NCI-H82 (cell line): ENCODE measurements at regions not wholly inside any gene's neighbourhood (a gene's known extent, or its start where the extent isn't known, plus 50 kb on each side); places are given as distances from the start of the nearest gene placed in this dataset.
"Not testable (repeated sequence)": the region's sequence is repeated elsewhere in the genome, so short reads cannot be mapped to it uniquely, and the experiment has no call there.

Experiments
- DNase-seq: peaks from one replicate; lab custom pipeline; 2025; lab: John Stamatoyannopoulos, UW

DNA sequence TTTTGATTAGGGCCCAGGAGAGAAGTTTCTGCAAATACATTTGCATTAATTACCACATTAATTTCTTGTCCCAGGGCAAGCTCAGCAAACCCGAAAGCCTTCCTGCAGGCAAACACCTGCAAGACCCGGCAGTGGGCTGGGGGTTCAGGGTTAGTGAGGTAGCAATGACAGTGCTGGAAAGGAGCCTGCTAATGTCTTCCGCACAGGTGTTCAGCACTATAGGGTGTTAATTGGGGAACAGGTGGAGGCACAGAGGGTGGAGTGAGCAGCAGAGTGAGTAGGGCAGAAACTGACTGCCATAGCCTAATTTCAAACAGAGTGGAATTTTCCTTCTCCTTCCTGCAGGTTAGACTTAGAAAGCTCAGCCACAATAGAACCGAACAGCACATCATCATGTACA lies 50.9 kb upstream of the UBASH3B start:
- DNase-seq, result no peak

DNA sequence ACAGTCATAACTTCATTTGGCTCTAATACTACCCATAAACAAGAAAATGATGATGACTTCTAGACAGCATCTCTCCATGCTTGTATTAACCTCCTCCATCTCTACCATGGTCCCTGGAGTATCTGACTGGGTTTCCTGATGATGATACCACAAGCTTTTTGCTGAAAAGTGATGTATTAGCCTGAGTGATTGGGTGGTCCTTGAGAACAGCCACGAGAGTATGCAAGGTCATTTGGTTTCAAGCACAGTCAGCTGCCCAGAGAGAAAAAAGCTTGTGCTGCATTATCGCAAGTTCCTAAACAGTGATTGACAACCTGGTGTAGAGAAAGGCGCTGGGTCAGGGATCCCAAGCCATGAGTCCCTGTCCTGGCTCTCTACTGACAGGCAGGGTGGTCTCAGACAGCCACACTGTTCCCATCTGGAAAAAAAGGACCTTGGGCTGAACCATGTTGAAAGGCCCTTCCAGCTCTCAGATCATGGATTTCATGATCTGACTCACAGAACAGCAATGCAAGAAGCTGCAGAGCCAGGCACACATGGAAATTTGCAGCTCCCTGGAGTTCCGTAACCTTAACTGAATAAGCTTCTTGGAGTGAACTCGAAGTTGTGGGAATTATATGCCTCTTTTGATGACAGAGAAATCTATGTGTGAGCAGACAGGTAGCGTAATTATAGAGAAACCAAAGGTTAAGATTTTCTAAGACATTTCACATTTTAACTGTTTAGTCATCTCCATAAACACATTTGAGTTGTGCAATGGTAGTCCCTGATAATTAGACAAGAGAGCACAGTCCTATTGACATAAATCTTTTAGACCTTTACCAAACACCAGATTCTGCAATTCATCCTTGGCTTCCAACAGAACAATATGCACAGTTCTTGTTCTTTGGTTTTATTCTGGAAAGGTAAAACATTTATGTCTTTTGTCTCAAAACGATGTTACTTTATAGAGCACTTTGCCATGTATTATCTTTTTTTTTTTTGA lies 54.1 kb upstream of the UBASH3B start:
- no peak for DNase-seq

DNA sequence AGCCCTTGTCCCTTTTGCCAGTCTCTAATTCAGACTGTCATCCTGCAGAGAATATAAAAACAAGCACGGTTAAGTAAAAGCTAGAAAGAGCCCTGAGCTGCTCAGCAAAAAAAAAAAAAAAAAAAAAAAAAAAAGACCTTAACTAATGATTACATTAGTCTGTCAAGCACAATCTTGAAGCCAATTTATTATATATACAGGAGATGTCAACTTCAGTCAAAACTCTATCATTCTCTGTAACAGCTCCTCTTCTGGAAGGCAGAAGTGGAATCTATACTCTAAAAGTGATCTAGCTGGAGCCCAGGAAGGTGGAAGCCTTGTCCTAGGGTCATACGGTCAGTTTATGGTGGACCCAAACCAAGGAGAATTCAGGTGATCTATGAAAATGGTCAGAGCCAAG lies 55.2 kb upstream of the UBASH3B start:
- DNase-seq, result no peak

DNA sequence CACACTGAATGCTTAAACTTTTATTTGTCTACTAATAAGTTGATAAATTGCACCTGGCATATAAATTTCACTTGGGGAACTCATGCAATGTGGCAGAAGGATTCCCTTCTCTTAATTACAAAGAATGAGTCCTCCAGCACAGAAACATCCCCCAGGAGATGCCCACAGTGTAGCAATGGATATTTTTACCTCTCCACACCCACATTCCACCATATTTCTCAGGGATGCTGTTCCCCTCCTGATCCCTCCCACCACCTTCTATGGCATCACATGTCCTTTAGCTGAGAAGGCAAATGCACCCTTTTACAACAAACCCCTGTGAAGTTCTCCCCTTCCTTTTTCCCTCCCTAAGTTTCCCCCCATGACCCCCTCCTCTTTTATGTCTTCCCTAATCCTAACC lies 56.1 kb upstream of the UBASH3B start:
- DNase-seq, result no peak

DNA sequence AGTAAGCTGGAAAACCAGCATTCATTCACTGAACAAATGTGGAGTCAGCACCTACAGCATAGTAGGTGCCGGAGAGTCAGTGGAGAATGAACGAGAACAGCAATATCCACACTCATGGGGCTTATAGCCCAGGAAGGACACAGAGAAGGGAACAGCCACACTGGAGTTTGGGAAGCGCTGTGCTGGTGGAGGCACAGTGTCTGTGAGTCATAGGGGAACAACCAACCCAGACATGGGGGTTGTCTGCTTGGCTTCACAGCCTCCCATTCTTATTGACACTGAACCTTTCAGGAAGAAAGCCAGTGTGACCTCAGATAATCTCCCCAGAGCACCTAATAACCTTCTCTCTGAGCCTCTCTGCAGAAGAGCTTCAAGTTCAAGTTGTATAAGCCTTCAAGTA lies 56.6 kb upstream of the UBASH3B start:
- DNase-seq, result no peak

DNA sequence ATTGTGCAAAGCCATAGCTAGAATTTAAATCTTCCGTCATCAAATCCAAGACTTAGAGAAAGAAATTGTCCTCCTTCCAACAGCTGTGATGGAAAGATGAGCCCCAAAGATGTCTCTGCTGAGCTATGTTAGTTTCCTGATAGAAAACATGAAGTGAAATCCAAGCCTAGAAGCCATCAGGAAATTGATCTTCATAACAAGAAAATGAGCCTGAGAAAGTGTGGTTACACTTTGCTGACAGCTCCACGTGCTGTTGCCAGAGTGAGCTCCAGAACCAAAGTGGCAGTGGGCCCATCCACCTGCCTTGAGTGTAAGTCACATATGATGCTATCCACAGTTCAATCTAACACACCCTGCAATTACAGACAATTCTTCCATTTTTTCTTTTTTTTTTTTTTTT lies 58.0 kb upstream of the UBASH3B start:
- DNase-seq, result no peak

DNA sequence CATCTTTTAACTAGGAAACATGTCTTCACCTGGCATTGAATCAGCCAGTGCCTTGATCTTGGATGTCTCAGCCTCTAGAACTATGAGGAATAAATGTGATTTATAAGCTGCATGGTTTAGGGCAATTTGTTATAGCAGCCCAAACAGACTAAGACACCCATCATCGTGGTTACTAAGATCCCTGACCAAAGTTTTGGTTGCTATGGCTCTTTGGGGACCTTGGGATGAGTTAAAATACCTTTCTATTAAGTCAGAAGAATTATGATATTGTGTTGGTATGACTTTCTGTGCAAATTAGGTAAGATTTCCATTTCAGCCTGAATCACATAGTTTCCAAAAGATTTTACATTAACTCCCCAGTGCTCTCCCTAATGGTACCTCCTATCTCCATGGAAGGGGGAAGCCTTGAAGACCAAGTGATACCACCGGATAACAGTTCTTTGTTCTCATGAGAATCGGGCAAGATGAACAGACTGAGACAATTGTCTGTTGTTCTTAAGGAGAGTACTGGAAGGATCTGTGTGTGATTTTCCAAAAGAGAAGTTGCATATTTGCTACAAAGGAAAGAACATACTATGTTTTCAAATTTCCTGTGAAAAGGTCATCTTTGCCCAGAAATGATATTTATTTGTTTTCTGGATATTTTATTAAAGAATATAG lies 60.4 kb upstream of the UBASH3B start:
- DNase-seq, result no peak

DNA sequence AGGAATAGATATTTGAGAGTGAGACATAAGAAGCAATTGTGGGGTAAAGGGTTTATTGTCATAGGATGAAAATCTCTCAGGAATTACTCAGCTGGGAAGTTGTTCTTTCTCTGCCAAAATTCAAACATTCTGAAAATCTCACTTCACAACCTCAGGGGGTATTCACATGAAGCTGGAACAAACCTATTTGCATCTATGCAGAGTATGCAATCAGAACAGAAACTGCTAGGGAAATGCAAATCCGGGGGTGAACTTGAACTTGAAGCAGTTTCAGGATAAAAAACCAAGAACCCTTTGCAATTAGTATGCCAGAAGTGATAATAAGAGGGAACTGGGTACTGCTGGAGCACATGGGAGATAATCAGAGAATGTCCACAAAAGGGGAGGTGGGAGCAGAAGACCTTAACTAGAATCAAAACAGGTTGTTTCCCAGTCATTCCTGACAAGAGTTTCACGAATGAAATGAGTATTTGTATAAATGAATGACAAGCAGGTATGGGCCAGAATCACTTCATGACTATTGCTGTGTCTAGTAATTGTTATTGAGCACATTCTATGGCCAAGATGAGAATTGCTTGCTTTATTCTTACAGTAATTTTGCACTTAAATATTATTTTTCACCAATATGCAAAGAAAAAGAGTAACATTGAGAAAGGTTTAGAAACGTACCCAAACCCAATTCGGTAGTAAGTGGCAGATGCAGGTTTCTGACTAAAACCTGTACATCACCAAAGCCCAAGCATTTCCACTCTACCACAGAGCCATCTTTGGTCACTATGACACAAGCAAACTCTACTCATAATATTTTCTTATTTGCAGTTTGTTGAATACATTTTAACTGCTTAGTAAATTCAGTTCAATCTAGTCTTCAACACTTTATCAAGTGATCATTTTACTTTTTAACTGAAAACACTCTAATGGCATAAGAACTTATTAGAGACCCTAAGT lies 61.8 kb upstream of the UBASH3B start:
- DNase-seq, result no peak

DNA sequence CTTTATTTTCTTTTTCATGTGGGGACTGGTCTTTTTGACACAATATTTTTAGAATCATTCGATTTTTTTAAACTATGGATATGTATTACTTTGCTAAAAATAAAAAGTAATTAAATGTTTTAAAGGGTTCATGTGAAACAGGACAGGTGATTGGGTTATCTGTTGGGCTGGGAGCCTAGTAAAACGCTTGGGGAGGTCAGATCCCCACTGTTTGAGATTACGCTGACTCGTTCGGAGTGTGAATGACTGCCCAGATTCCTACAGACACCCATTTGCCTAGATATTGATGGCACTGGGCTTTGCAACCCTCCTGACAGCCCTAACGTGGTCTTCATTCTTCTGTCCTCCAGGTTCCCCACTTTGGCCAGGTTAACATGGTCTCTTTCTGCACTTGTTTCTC lies 62.9 kb upstream of the UBASH3B start:
- no peak for DNase-seq

DNA sequence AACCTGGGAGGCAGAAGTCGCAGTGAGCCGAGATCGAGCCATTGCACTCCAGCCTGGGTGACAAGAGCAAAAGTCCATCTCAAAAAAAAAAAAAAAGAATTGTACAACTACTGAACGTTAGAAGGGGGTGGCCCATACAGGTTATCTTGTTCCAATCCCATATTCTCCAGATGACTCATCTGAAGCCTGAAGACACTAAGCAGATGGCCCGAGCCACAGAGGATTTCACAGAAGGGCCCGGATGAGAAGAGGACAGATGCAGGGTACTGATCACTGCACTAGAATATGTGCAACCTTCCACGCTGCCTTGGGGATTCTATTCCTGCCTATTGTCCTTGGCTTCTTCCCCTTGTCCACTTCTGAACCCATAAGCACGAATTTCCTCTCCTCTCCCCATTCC lies 70.9 kb upstream of the UBASH3B start:
- no peak for DNase-seq

DNA sequence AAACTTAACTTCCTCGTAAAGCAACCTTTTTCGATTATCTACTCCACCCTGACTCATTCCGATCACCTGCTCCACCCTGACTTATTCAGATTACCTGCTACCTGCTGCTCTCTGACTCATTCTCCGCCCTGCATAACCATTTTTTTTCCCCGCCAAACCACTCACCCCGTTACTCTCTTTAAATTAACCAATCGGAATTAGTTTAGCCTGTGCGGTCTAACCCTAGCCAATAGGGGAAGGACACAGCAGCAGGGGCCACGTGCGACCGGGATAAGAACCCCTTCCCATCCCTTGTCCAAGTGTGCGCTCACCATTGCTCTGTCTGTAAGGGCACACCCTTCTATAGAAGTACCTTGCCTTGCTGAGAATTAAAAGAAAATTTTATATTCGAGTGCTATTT lies 75.5 kb upstream of the UBASH3B start:
- DNase-seq, result not testable (repeated sequence)

DNA sequence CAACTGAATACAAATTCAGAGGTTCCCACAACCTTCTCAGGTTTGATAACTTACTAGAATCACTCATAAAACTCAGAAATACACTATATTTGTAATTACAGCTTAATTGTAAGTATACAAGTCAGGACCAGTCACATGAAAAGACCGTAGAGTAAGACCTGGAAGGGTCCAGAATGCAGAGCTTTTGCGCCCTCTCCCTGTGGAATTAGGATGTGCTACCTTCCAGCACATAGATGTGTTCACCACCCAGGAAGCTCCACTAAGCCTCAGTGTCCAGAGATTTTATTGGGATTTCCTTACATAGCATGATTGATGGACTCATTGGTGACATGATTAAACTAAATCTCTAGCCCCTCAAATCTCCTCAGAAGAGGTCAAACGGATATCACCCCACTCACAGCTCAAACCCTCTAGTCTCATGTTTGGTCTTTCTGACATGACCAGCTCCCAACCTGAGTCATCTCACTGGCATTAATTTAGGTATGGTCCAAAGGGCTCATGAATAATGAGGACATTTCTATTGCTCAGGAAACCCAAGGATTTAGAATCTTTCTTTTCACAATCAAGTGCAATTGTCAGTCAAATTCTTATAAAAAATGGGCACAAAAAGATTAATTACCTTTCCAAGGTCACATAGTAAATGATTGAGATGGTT lies 77.2 kb upstream of the UBASH3B start:
- no peak for DNase-seq

DNA sequence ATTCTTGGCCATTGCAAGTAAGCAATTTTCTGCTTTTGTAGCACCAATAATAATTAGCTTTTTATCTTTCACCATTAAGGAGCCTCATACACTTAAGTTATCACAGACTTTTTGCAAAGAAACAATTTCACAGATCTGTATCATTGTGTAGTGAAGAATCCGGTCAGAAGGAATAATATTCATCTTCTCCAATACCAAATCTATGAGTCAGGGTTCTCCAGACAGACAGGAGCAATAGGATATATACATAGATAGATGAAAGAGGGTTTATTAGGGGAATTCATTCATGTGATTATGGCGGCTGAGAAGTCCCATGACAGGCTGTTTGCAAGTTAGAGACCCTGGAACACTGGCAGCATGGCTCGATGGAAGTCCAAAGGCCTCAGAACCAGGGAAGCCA lies 82.9 kb upstream of the UBASH3B start:
- no peak for DNase-seq

DNA sequence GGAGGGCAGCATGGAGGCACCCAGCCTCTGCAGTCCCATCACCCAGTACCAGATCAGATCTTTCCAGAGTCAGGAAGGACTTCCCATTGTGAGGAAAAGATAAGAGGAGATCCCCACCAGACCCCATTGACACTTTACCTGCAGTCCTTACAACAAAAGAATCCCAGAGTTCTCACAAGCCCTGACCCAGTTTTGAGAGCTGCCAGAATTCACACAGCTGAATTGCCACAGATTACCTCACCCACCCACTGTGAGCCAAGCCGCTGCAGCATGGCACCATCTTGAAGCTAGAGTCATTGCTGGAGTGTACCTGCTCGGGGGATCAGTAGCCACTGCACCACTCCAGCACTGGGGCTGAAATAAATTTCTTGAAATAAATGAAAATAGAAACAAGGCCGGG lies 91.8 kb upstream of the UBASH3B start:
- no peak for DNase-seq

DNA sequence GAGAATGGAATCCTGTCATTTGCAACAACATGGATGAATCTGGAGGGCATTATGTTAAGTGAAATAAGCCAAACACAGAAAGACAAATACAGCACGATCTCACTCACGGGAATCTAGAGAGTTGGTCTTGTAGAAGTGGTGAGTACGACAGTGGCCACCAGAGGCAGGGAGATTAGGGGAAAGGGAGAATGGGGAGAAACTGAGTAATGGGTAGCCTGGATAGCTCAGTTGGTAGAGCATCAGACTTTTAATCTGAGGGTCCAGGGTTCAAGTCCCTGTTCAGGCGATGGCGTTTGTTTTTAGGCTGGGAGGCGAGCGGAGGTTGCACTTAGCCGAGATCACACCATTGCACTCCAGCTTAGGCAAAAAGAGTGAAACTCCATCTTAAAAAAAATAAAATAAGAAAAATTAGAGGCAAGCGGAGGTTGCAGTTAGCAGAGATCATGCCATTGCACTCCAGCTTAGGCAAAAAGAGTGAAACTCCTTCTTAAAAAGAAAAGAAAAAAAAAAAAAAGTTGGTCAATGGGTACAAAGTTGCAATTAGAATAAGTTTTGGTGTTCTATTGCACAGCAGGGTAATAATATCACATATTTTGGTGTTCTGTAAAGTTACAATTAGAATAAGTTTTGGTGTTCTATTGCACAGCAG lies 95.7 kb upstream of the UBASH3B start:
- DNase-seq, result no peak

DNA sequence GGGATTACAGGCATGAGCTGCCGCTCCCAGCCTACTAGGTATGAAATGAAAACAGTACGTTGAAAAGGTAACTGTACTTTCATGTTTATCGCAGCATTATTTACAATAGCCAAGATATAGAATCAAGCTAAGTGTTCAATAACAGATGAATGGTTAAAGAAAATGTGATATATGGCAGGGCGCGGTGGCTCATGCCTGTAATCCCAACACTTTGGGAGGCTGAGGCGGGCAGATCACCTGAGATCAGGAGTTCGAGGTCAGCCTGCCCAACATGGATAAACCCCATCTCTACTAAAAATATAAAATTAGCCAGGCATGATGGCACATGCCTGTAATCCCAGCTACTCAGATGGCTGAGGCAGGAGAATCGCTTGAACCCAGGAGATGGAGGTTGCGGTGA lies 96.3 kb upstream of the UBASH3B start:
- not testable (repeated sequence) for DNase-seq

DNA sequence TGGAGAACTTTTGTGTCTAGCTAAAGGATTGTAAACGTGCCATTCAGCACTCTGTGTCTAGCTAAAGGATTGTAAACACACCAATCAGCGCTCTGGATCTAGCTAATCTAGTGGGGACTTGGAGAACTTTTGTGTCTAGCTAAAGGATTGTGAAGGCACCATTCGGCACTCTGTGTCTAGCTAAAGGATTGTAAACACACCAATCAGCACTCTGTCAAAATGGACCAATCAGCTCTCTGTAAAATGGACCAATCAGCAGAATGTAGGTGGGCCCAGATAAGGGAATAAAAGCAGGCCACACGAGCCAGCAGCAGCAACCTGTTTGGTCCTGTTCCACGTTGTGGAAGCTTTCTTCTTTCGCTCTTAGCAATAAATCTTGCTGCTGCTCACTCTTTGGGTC lies 98.4 kb upstream of the UBASH3B start:
- not testable (repeated sequence) for DNase-seq

DNA sequence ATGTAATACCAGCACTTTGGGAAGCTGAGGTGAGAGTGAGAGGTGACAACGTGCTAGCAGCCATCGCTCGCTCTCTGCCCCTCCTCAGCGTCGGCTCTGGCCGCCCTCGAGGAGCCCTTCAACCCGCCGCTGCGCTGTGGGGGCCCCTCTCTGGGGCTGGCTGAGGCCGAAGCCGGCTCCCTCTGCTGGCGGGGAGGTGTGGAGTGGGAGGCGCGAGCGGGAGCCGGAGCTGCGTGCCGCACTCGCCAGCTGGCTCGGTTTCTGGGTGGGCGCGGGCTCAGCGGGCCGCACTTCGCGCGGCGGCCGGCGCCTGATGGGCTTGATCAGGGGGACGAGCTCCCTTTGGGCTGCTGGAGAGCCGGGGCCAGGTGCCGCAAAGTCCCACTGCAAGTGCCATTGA lies 98.9 kb upstream of the UBASH3B start:
- DNase-seq, result peak; percentile 21

DNA sequence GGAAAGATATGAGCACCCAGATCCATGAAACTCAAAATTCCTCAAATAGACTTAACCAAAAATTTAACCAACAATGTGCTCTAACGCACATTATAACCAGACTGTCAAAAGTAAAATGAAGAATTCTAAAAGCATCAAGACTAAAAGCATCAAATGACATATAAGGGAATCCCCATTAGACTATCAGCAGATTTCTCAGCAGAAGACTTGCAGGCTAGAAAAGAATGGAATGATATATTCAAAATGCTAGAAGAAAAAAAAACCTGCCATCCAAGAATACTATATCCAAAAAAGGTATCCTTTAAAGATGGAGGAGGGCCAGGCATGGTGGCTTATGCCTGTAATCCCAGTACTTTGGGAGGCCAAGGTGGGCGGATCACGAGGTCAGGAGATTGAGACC lies 117.5 kb upstream of the UBASH3B start:
- no peak for DNase-seq

DNA sequence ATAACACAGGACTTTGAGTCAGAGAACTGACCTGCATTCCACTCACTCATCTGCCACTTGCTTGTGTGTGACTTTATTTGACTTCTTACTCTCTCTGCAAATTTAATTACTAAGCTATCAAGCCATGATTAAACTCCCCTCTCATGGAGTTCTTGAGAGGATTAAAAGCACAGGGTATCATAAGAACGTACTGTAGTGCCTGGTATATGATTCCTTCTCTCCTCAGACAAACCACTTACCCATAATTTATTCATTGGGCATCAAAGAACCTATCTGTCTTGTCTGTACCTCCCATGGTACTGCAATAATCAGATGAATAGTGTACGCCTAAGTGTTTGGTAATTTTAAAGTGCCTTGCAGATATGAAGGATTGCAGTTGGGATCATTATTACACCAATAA lies 130.6 kb upstream of the UBASH3B start:
- DNase-seq, result no peak
